ENCODE measurements at regions not wholly inside any gene's neighbourhood (a gene's known extent, or its start where the extent isn't known, plus 50 kb on each side); places are given as distances from the start of the nearest gene placed in this dataset.

- no peak overlapping the region for H3K9ac ChIP-seq (ENCODE audit: insufficient read depth in 1 of 2, low read depth in 2 of 2, low read length in 2 of 2)
- ChIA-PET POLR2A (no interaction called here), CTCF (ENCODE audit: low intra/inter-chr PET ratio) (no interaction called here)
- FAIRE-seq = no peak
- no peaks in the 10 kb centered on the region for H3K9me3 ChIP-seq (replicated peaks; ENCODE audit: control insufficient read depth, insufficient read depth, low read depth, low read length)
- H3K36me3 ChIP-seq (ENCODE audit: control insufficient read depth, insufficient read depth, low read length) = no peaks in the 10 kb centered on the region
- WGBS (ENCODE audit: insufficient coverage, low coverage, missing lambda C conversion rate) = 0% methylated on average over 14 of the region's 17 CpGs
- H3K9me1 ChIP-seq (ENCODE audit: control insufficient read depth, insufficient read depth, low read length) = no peaks in the 10 kb centered on the region
- intact Hi-C loops (cut with micrococcal nuclease) (no loop called here), in situ Hi-C loops (cut with MboI) (no loop called here)
- no peak overlapping the region for H3K4me3 ChIP-seq
- H3K27ac ChIP-seq (ENCODE audit: extremely low read depth, low read depth, low read length) = no peak overlapping the region
- peaks cover 0 to 25% of the 10 kb centered on the region in 2 experiments; a peak in 1 of 5 replicates for H3K27me3 ChIP-seq (ENCODE audit: control insufficient read depth in 2 of 2, insufficient read depth in 2 of 2, low read length in 2 of 2)
- H4K20me1 ChIP-seq (replicated peaks; ENCODE audit: control insufficient read depth, insufficient read depth, low read length) = no peaks in the 10 kb centered on the region
- H3K4me1 ChIP-seq (replicated peaks in 1 of 2; ENCODE audit: control insufficient read depth in 2 of 2, insufficient read depth in 2 of 2, low read length in 2 of 2) = no peaks in the 10 kb centered on the region
- no peak overlapping the region for H3K4me2 ChIP-seq (ENCODE audit: insufficient read depth, low read length)
- H3K79me2 ChIP-seq (ENCODE audit: control insufficient read depth, insufficient read depth, low read length) = no peaks in the 10 kb centered on the region
- no peak for ATAC-seq
- no peak overlapping the region for H2AFZ ChIP-seq (ENCODE audit: low read depth, low read length)
- DNase-seq (ENCODE audit: extremely low read depth in 1 of 4, low spot score in 3 of 4) = no peak
- BruUV-seq (replicated peaks) = no TSS peak
- TF ChIP-seq TOE1 (IDR thresholded peaks at IDR 0.05; ENCODE audit: borderline replicate concordance) (no peak), TOE1 (CRISPR knock-in tag; IDR thresholded peaks at IDR 0.05; ENCODE audit: borderline replicate concordance, low read depth) (no peak), ZFP36 (IDR thresholded peaks at IDR 0.05; ENCODE audit: low read depth, low read length, partially characterized antibody) (peak; percentile 69)
These were observed 64.3 kb upstream of the C14orf180 start for GRCh38 chr14:104515059-104515810.

Measured in K562 (cell line).